Heart left ventricle (tissue), 16 donors: ENCODE measurements at regions not wholly inside any gene's neighbourhood (a gene's known extent, or its start where the extent isn't known, plus 50 kb on each side); places are given as distances from the start of the nearest gene placed in this dataset.
"Not testable (repeated sequence)": the region's sequence is repeated elsewhere in the genome, so short reads cannot be mapped to it uniquely, and the experiment has no call there.

Source experiments
- ATAC-seq, 4 donors: fragments of 200-7000 bp; cut with Tn5 transposase; one replicate each; pipeline ENCODE4 v1.9.1; 2020 to 2022; ENCODE audit warnings: moderate library complexity in 4 of 4, mild to moderate bottlenecking in 3 of 4, moderate number of reproducible peaks in 1 of 4
- DNase-seq, 5 donors: peaks; one replicate each; pipeline ENCODE4 v3.0.0-alpha.2; 2020
- H3K27ac ChIP-seq, 12 donors: fragments of 200-600 bp; sonication (generic) in 4 of 12; one replicate each; pipeline versions ENCODE4 v1.5.0 to v1.8.0; 2016 to 2022; ENCODE audit warnings: mild to moderate bottlenecking in 2 of 12
- H3K27me3 ChIP-seq, 9 donors: fragments of 200-600 bp; sonication (generic) in 2 of 9; one replicate each; pipeline versions ENCODE4 v1.5.1 to v1.8.0; 2016 to 2022; ENCODE audit warnings: mild to moderate bottlenecking in 3 of 9
- H3K36me3 ChIP-seq, 9 donors: fragments of 200-600 bp; sonication (generic) in 2 of 9; one replicate each; pipeline versions ENCODE4 v1.5.0 to v1.8.0; 2018 to 2022; ENCODE audit warnings: mild to moderate bottlenecking in 2 of 9
- H3K4me1 ChIP-seq, 12 donors: fragments of 200-600 bp; sonication (generic) in 4 of 12; one replicate each; pipeline versions ENCODE4 v1.5.0 to v1.8.0; 2016 to 2022; ENCODE audit warnings: mild to moderate bottlenecking in 3 of 12
- H3K4me3 ChIP-seq, 12 donors: fragments of 200-600 bp; sonication (generic) in 4 of 12; one replicate each; pipeline versions ENCODE4 v1.5.0 to v1.8.0; 2017 to 2022; ENCODE audit warnings: mild to moderate bottlenecking in 9 of 12, moderate library complexity in 4 of 12
- H3K9me3 ChIP-seq, 12 donors: fragments of 200-600 bp; sonication (generic) in 4 of 12; one replicate each; pipeline versions ENCODE4 v1.5.0 to v1.8.0; 2016 to 2022; ENCODE audit warnings: mild to moderate bottlenecking in 1 of 12
- CTCF ChIP-seq, 12 donors: fragments of 200-600 bp; sonication (generic) in 4 of 12; IDR thresholded peaks; one replicate each; pipeline versions ENCODE4 v1.5.0 to v1.8.0; 2018 to 2022; ENCODE audit warnings: antibody characterized with exemption in 12 of 12, mild to moderate bottlenecking in 5 of 12
- POLR2A ChIP-seq, 2 donors: fragments of 450-650 bp; IDR thresholded peaks; one replicate each; pipeline ENCODE4 v1.6.1; 2017; ENCODE audit warnings: antibody characterized with exemption in 2 of 2, mild to moderate bottlenecking in 2 of 2, moderate library complexity in 2 of 2
- WGBS, 4 donors: extraction: QIAGEN DNeasy Blood & Tissue Kit in 2 of 4; methylation state at CpG; one replicate each; pipeline versions ENCODE4 v1.1.5 to v1.1.7; 2013 to 2018; 5-methylcytosine and 5-hydroxymethylcytosine counted together
- intact Hi-C, 10 donors: fragments of 100-400 bp; cut with DNase I; formaldehyde crosslinking; loops; one replicate each; pipeline versions ENCODE4 v1.11.1 to v1.14.2; 2022
- donor health status: ischemic (EF 13 %, LVEDD 7.1; RV severe dilation, severe dysfunction).
- donor health status: healthy with polysubstance abuse.
- donor health status: DM: no; HTN: yes; CAD: no.
- donor health status: DM: no; HTN: no; CAD: no.
- donor health status: ischemic (EF 25% LVEDD 6.9; RV normal size, moderate dysfunction).
- donor health status: ischemic (EF 25% LVEDD 5.7; RV mildly dilated, moderate dysfunction).
- donor health status: healthy.
- donor health status: DM: yes; HTN: yes; CAD: no.
- donor health status: ischemic (EF 35%, LVEDD 5.7; RV mildly dilated, moderate dysfunction).
- donor health status: nonischemic (EF 11% LVEDD 7.7; RV severe dilation, severe dysfunction).
- donor health status: DM: yes; HTN: yes; CAD: no.
- donor health status: PGD.
- donor health status: ischemic (EF 29% LVEDD 5.4; RV normal size, mild dysfunction).
- donor health status: nonischemic (EF 23%, LVEDD 6.1; RV moderate dilation, normal function).

DNA sequence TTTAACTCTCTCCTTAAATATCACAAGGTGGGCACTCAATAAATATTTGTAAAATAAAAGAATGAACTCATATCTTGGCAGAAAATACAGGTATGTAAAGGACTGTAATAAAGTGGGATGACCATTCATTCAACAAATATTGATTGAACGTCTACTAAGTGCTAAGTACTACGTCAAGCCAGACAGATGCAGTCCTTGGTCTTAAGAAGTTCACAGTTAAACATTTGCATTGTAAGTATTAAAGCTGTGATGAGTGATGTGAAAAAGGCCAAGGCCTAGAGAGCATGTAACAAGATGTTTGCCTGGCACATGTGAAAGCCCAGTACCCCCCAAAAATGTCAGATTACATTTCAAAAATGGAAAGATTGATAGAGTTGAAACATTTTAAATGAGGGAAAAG lies 130.1 kb upstream of the TMEM170B start:
- 83 to 95% (median 91%) methylated on average over 2 of the region's 2 CpGs for WGBS, 4 donors
- peaks cover 0 to 41% (median 8%) of the 10 kb centered on the region in 12 donors for H3K4me1 ChIP-seq
- intact Hi-C loops = no loop called here

GRCh38 chr6:11404838-11405237 lies 132.7 kb upstream of the TMEM170B start:
- Histone ChIP-seq H3K36me3 (no peaks in the 10 kb centered on the region), H3K27me3 (no peaks in the 10 kb centered on the region), H3K27ac (peak overlapping the region in 1 of 12 donors; percentile 34), H3K9me3 (no peaks in the 10 kb centered on the region), H3K4me1 (peaks cover 0 to 25% (median 0%) of the 10 kb centered on the region in 12 donors), H3K4me3 (no peak overlapping the region)
- intact Hi-C loops = no loop called here
- DNase-seq (no peak), ATAC-seq (peak in 3 of 4 donors; percentile 45 to 74 (median 69))
- no peak for TF ChIP-seq POLR2A (IDR thresholded peaks at IDR 0.05)
- no peak for TF ChIP-seq CTCF (IDR thresholded peaks at IDR 0.05)
- 63 to 81% (median 77%) methylated on average over 4 of the region's 4 CpGs for WGBS, 4 donors

More for the DNA sequence above, 130.1 kb upstream of the TMEM170B start:
- Histone ChIP-seq H3K4me3 (no peak overlapping the region), H3K9me3 (no peaks in the 10 kb centered on the region), H3K27ac (no peak overlapping the region), H3K27me3 (no peaks in the 10 kb centered on the region), H3K36me3 (no peaks in the 10 kb centered on the region)
- DNase-seq (no peak), ATAC-seq (no peak)
- no peak for TF ChIP-seq CTCF (IDR thresholded peaks at IDR 0.05)
- TF ChIP-seq POLR2A (IDR thresholded peaks at IDR 0.05) = no peak

DNA sequence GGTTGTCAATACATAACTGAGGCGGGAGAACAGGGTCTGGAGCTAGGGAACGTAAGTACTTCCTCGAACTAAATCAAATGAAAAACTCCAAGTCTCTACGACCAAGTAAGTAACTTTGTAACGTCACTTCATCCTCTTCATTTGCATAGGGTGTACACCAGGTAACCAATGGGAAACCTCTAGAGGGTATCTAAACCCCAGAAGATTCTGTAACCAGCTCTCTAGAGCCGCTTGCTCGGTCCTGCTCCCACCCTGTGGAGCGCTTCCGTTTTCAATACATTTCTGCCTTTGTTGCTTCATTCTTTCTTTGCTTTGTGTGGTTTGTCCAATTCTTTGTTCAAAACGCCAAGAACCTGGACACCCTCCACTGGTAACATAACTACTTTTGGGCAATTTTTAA lies 133.5 kb upstream of the TMEM170B start:
- no peaks in the 10 kb centered on the region for H3K27me3 ChIP-seq
- ATAC-seq (no peak), DNase-seq (no peak)
- intact Hi-C loops = no loop called here
- H3K4me1 ChIP-seq = peaks cover 0 to 25% (median 0%) of the 10 kb centered on the region in 12 donors
- peak overlapping the region in 1 of 12 donors; percentile 9 for H3K27ac ChIP-seq
- no peaks in the 10 kb centered on the region for H3K9me3 ChIP-seq
- TF ChIP-seq POLR2A (IDR thresholded peaks at IDR 0.05) = no peak
- no peak for TF ChIP-seq CTCF (IDR thresholded peaks at IDR 0.05)
- 93 to 96% (median 95%) methylated on average over 10 of the region's 10 CpGs for WGBS, 4 donors
- H3K36me3 ChIP-seq = no peaks in the 10 kb centered on the region
- H3K4me3 ChIP-seq = no peak overlapping the region

- ATAC-seq = no peak
- WGBS, 4 donors = 88 to 97% (median 94%) methylated on average over 11 of the region's 11 CpGs
- intact Hi-C loops = no loop called here
- Histone ChIP-seq H3K4me1 (peaks cover 0 to 27% (median 0%) of the 10 kb centered on the region in 12 donors), H3K4me3 (no peak overlapping the region), H3K27me3 (no peaks in the 10 kb centered on the region), H3K36me3 (no peaks in the 10 kb centered on the region), H3K27ac (no peak overlapping the region), H3K9me3 (no peaks in the 10 kb centered on the region)
- no peak for TF ChIP-seq CTCF (IDR thresholded peaks at IDR 0.05)
- TF ChIP-seq POLR2A (IDR thresholded peaks at IDR 0.05) = no peak
- no peak for DNase-seq
Measured at GRCh38 chr6:11403035-11403601, 134.4 kb upstream of the TMEM170B start.

DNA sequence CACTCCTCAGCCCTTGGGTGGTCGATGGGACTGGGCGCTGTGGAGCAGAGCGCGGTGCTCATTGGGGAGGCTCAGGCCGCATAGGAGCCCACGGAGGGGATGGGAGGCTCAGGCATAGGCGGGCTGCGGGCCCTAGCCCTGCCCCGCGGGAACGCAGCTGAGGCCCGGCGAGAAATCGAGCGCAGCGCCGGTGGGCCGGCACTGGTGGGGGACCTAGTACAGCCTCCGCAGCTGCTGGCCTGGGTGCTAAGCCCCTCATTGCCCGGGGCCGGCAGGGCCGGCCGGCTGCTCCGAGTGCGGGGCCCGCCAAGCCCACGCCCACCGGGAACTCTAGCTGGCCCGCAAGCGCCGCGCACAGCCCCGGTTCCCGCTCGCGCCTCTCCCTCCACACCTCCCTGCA lies 135.0 kb upstream of the TMEM170B start:
- DNase-seq = not testable (repeated sequence)

DNA sequence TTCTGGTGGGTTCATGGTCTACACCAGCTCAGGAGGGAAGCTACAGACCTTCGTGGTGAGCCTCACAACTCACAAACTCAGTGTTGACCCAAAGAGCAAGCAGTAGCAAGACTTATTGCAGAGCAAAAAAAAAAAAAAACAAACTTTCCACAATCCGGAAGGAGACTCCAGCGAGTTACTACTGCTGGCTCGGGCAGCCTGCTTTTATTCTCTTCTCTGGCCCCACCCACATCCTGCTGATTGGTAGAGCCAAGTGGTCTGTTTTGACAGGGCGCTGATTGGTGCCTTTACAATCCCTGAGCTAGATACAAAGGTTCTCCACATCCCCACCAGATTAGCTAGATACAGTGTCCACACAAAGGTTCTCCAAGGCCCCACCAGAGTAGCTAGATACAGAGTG lies 135.6 kb upstream of the TMEM170B start:
- H3K27ac ChIP-seq, intact Hi-C loops, H3K4me3 ChIP-seq, H3K36me3 ChIP-seq, ATAC-seq, H3K27me3 ChIP-seq, DNase-seq, H3K9me3 ChIP-seq: not testable (repeated sequence)
- H3K4me1 ChIP-seq = peaks cover 0 to 30% (median 0%) of the 10 kb centered on the region in 12 donors
- 78 to 80% (median 79%) methylated on average over 5 of the region's 5 CpGs for WGBS, 4 donors

More for the DNA sequence above, 135.0 kb upstream of the TMEM170B start:
- intact Hi-C loops, ATAC-seq, H3K27me3 ChIP-seq, H3K36me3 ChIP-seq, H3K27ac ChIP-seq, H3K9me3 ChIP-seq, H3K4me3 ChIP-seq: not testable (repeated sequence)
- WGBS, 4 donors = 95 to 100% (median 96%) methylated on average over 4 to 36 of the region's 36 CpGs
- H3K4me1 ChIP-seq = peaks cover 0 to 30% (median 0%) of the 10 kb centered on the region in 12 donors
